GM18861 (cell line): ENCODE measurements at regions not wholly inside any gene's neighbourhood (a gene's known extent, or its start where the extent isn't known, plus 50 kb on each side); places are given as distances from the start of the nearest gene placed in this dataset.

Source experiments
- ATAC-seq: cut with Tn5 transposase; IDR thresholded peaks from one replicate; pipeline ENCODE4 v1.9.1; 2021; ENCODE audit not compliant: unreplicated experiment

DNA sequence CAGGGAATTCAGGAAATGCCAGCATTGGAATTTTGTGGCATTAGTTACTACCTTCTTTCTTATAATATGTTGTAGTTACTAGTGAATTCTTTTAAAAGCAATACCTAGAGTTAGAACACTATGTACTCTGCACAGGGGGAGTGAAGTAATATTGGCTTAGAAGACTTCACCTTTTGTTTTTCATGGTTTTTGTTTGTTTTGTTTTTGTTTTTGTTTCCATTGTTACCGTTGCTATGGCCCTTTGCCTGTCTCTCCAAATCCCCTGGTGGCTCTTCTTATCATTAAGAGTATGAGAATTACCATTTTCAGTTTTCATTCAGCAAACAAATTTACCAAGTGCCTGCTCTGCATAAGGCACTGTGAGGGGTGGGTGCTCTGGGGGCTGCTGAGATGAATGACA, 160.1 kb downstream of the HAUS1 start:
- ATAC-seq: no peak

DNA sequence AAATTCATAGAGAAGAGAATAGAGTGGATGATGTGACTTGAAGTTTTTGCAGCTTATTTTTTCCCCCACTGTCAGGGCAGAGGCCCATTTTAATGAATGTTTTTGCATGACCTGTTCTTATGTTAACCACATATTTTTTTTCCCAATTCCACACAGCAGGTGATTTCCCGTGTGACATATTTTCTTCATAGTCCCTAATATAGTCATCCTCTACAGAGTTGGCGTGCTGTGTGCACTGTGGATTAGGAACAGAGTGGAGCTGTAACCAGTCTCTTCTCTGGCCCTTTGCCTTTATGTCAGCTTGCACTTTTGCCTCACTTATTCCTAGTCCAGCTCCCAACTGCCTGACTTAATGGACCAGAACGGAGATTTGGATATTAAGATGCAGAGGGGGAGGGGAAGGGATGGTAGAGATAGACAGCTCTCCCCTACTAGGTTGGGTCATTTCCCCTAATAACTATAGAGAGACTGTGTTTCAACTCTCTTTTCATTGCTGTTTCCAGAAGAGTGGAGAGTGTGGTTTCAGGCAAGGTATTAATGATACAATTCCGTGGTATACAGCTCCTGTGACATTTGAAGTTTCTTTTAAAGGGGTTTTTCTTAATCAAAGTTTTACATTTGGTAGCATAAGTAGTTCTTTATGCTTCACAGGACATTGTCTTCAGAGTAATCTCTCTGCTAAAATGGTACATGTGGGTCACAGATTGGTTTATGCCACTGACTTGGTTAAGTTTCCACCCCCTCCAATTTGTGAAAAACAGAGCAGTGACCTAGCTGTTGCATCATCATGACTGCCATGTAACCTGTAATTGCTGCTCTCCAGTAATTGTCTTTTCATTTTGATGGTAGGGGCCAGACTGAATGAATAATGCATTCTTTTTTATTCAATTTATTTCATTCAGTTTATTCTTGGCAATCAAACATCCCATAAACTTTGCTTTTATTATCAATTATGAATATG, 161.3 kb downstream of the HAUS1 start:
- ATAC-seq: no peak

DNA sequence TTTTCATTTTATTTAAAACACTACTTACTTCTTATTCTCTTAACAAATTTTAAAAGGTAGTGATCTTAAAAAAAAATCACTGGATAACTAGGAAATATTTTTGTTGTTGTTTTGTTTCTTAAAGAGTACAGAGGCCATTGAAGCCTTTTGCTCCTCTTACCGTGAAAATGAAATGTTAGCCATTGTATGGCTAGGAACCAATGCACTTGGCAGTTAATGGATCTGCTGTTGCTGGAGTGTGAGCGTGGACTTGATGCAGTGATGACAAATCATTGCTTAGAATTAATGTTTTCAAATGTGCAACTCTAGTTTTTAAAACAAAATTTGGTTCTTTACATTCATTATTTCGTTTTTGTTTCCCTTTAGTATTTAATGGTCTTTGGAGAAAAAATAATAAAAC, 162.3 kb downstream of the HAUS1 start:
- no peak for ATAC-seq

DNA sequence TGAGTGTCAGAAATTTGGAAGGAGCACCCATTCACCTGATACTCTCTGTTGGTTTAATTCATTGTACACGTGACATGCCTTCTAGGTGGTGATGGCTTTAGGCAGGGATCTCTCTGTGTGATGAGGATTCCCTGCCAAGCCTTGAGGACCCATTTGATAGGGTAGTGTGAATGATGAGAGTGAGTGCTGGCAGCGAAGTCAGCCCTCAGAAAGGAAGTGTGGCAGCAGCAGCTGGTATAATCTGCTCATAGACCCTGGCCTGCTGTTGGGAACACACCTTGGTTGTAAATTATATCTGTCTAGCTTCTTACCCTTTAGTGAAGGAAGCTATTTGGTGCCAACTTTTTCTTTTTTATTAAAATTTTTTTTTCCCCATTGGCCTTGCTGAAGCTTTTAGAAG, 164.5 kb downstream of the HAUS1 start:
- ATAC-seq: no peak

DNA sequence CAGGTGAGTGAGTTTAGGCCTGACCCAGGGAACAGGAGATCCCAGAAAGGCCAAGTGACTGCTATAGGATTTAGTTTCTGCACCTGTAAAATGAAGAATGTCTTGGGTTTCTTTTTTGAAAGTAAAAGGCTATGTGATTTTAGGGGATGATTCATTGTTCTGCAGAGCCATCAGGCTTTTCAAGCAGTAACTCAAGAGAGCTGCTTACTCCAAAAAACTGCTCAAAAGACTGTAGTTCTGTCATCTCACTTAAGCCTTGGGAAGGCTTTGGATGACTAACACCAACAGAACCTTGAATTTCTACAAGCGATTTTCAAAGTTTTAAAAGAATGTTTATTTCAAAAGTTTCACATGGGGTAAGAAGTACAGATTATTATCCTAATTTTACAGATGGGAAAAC, 165.1 kb downstream of the HAUS1 start:
- no peak for ATAC-seq

DNA sequence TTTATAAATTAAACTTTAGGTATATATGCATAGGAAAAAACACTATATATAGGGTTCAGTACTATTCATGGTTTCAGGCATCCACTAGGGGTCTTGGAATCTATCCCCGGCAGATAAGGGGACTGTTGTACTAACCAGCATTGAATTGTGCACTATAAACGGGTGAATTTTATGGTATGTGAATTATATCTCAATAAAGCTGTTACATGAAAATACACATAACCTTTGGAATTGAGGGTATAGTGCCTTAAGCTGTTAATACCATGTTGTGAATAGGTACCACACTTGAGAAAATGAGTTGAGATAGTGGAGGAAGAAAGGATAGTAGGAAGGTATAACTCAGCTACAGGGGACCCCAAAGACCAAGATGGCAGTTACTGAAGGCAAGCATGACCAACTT, 167.3 kb downstream of the HAUS1 start:
- ATAC-seq: no peak

DNA sequence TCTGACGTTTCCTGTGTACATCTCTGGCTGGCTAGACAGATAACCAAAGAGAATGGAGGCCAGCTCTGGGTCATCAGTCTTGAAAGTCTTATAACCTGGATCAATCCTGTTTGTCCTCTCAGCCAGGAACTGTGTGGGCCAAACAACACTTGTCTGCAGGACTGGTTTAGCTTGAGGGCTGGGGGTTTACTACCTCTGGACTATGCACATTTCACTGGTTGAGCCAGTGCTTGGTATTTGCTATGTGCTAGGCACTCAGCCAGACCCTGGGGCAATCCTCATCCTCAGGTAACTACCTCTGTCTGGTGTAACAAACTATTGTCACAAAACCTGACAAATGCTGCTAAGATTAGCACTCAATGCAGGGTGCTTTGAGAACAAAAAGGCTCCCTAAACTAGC, 169.7 kb downstream of the HAUS1 start:
- no peak for ATAC-seq

DNA sequence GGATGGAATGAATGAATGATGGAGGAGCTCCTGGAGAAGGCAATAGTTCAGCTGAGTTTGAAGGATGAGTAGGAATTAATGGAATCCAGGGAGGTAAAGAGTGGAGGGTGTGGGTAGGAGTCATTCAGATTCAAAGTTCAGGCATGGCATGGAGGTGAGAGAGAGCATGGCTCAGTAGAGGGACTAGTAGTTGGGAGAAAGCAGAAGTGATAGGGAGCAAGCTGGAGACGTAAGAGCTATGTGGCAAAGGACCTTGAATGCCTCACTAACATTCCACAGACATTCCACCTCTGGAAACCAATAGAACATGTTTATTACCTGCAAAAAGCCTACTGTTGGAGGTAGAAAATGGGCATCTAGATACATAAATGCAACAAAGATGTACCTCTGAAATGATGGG, 170.1 kb downstream of the HAUS1 start:
- ATAC-seq: no peak

DNA sequence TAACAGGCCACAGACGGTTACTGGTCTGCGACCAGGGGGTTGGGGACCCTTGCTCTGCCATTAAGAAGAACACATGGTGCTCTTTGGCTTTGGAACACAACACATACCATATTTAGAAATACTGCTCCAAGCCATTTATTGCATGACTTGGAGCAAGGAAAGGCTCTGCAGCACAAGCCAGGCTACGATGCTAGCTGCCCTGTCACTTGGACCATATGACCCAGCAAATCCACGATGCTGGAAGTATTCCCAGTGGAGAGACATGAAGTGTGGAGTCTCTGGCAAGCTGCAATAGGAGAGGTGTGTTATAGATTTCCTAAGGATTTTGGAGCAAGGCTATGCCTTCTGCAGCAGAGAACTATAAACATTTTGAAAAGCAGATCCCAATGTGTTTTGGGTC, 171.2 kb downstream of the HAUS1 start:
- ATAC-seq: no peak

DNA sequence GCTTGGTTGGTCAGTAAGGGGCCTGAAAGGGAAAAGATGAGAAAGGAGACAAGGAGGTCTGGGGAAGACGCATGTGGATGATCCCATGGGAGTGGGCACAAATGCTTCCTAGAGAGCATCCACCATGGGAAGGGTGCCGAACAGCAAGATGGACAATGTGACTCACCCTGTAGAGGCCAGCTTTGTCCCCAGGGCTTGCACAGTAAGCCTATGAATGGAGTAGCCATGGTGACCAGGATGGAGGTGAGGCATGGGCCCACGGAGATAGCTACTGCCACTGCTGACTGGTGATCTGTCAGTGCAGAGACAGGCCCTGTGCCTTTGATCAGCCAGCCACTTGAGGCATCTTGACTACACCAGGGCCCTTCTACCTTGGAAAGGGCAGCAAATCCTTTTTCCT, 172.6 kb downstream of the HAUS1 start:
- ATAC-seq: no peak

DNA sequence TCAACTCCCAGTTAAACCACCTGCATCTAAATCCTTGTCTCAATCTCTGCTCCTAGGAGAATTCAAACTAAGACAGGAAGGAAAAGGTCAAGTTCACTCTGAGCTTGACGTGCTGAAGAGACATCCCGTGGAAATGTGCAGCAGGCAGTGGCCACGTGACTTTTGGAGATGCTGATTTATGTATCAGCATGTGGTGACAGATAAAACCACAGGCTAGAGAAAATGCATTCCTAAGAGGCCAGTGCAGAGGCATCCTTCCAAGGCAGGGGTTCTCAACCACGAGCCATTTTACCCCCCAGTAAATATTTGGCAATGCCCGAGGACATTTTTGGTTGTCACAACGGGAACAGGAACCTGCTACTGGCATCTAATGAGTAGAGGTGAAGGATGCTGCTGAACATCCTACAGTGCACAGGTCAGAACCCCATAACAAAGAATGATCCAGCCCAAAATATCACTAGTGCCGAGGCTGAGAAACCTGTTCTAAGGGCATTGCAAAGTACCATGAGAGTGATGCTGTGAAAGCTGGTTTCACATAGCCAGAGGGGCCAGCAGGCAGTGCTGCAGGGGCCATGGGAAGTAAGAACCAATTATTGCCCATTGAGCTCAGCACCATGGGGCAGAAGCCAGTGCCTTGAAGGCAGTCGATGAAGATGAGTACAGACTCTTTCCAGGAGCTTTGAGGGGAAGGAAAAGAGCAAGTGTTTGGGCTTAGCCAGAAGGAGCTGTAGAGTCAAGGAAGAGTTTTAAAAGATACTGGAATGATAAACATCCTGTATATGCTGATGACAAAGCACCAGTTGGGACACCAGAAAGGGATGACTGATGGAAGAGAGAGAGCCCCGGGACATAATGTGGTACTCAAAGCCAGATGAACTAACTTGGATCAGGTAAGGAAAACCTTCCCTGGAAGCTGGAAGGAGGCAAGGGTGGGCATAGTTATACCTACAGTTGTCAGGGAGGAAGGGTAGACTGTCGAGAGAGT, 174.6 kb downstream of the HAUS1 start:
- ATAC-seq: no peak

DNA sequence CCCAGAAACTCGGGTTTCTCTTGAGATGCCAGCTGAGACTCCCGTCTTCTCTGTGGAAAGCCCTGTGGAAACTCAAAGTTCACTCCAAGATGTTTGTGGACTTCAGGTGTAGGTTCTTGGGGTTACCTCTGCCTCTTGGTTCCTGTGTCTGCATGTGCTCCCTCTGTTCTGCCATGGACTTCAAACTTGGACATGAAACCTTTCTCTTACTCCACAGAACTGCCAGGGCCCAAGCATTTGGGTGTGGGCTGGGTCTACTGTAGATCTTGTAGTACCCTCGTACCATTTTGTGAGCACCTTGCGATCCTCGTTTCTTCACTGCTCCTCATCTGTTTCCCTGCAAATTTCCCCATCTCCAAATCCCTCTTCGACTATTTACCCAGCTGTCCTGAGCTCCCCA, 175.5 kb downstream of the HAUS1 start:
- ATAC-seq: no peak

DNA sequence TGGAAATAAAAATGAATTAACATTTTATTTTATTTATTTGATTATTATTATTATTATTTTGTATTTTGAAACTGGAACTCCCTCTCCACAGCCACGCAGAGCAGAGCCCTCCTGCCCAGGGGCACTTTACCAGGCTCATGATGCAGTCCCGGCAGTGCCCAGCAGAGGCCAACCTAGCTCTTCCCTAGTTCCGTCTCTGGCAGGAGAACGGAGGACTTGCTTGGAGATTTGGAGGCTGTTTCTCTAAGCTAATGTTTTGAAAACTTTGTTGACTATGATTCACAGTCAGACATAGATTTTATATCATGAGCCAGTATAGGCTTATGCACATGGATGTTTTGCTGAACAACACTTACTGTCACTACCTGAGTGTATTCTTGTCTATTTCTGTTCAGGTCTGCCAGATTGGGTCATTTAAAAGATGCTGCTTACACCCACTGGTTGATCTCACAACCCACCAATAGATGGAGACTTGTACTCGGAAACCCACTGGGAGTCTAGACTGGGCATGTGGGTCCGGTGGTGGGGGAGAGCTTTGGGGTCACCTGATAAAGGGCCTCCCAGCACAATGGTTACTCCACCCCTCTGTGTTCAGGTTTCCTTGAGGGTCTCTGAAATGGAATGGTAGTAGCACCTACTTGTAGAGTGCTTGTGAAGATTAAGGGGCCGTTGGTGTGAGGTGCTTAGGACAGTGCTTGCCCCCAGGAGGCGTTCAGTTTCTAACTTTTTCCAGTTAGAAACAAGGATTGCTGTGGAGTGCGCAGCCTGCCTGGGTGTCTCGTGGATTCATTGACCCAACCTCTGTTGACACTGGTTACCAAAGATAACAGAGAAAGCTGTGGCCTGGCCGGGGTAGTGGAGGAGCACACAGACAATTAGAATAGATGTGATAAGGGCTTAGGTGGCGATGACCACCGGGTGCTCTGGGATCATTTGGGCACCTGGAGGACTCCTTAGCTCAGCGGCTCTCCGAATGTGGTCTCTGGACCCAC, 177.3 kb downstream of the HAUS1 start:
- peak; percentile 76 for ATAC-seq

DNA sequence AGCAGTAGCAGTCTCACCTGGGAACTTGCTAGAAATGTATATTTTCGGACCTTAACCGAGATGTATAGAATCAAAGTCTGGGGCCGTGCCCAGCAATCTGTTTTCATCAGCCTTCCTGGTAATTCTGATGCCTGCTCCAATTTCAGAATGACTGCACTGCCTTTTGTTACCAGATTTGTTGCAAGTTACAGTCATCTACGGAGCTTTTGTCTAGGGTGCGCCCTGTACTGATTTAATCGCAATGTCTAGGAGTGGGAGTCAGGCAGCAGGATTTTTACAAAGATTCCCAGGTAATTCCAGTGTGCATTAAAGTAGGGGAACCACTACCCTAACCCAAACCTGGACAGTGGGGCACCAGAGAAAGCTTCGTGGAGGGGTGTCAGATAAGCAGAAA, 178.0 kb downstream of the HAUS1 start:
- ATAC-seq: no peak

DNA sequence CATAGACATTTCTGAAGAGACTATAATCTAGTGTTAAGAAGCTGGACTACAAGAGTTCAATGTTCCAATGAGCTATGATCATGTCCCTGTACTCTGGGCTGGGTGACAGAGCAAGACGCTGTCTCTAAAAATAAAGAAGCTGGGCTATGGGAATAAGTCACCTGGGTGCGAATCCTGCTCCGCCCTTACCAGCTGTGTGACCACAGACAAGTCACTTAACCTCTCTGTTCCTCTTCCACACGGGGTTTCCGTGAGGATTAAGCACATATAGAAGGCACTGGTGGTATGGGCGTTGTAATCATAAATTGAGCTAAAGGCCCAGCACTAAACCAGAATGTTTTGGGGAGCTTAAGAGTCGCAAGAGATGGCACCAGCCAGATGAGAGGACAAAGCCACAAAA, 178.5 kb downstream of the HAUS1 start:
- no peak for ATAC-seq

DNA sequence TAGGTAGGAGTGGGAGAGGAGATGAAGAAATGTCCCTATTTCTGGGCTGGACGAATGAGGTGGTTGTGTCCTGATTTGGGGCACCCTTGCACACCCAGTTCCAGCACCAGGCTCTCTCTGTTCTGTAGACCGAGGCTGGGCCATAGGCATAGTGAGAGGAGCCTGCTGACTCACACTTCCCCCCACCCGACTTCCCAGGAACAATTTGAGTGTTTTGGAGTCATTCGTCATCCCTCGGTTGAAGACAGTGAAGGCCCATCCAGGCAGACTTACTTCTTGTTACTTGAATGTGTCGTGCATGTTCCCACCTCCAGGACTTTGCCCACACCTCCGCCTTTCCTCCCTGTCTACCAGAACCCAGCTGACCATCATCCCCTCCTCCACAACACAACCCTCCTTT, 179.1 kb downstream of the HAUS1 start:
- no peak for ATAC-seq

DNA sequence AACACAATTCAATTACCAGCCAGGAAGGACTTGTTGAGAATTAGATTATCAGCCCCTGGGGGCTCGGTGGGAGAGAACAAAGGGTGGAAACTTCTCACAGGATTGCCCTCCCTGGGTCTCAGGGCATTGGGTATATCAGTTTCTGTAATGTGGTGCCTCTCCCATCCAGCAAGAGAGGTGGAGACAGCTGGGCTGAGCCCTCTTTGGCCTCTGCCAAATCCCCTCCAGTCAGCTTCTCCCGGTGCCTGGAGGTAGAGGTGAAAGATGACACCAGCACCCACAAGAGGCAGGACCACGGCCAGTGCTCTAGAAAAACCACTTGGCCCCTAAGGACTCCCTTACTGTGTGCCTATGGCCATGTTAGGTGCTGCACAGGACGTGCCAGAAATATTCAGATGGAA, 179.7 kb downstream of the HAUS1 start:
- no peak for ATAC-seq

DNA sequence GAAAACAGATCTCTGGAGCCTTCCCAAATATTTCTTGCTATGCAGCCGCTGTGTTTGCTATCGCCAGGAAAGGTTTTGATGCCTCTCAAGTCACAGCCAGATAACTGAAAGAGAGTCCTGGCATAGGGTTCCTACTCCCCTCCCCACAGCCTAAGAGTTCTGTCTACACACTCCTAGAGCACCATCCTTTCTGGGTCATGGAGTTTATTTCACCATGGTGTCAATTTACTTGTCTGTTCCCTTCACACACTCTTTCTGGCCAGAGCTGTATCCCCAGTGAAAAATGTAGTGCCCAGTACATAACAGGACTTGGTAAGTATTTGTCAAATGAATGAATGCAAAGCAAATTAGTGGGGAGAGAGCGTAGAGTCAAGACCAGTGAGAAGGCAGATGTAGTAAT, 185.3 kb downstream of the HAUS1 start:
- no peak for ATAC-seq

DNA sequence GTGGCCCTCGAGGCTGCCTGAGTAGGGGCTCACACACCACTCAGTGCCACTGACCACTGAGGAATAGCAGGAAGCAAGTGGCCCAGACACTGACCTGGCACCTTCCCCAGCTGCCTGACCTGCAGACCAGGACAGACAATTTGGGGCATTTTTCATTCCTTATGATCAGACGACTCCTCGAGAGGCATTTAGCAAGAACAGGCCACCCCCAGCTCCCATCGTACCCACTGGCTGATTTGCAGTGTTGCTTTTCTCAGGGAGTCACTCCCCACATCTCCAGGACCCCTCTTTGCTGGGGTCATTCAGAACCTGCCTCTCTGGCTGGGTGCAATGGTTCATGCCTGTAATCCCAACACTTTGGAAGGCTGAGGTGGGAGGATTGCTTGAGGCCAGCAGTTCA, 185.7 kb downstream of the HAUS1 start:
- ATAC-seq: no peak

DNA sequence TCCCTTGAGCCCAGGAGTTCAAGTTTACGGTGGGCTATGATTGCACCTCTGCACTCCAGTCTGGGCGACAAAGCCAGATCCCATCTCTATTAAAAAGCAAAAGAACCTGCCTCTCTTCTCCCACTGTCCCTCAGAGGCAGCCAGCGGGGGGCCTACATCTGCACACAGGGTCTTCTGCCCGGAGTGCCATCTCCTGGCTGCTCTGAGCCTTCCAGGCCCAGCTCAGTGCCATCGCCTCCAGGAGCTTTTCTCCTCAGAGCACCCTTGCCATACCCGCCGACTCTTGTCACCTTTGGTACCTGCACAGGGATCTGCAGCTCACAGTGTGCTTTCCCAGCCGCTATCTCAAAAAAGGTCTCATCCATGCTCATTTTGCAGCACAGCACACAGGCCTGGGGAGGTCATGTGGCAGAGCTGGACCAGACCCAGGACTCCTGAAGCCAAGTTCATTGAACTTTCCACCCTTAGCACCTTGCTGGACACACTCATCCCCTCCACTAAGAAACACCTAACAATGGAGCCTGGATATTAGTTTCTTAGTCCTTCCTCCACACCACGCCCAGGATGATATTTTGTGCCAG, 186.3 kb downstream of the HAUS1 start:
- ATAC-seq: no peak
